ENCODE measurements at regions not wholly inside any gene's neighbourhood (a gene's known extent, or its start where the extent isn't known, plus 50 kb on each side); places are given as distances from the start of the nearest gene placed in this dataset.
"Not testable (repeated sequence)": the region's sequence is repeated elsewhere in the genome, so short reads cannot be mapped to it uniquely, and the experiment has no call there.

DNA sequence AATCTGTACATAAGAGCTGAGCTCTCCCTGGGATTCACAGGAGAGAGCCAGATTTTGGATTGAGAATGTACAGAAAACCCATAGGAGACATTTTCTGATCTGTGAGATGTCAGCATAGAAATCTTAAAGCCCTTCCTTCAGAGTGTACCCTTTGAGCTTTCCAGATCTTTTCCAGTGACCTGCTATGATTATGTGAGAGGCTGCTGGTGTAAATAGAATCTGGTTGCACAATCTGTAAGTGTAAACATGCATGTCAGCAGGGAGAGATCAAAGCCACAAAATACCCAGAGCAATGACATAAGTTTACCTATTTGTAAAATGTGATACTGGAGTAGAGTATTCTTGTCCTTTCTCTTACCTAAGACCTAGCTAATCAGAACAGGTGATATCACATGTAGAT is 471.9 kb downstream of the FOXD4L5 start:
- not testable (repeated sequence) for DNase-seq

GRCh38 chr9:64778667-64779066 is 506.3 kb downstream of the FOXD4L5 start:
- not testable (repeated sequence) for DNase-seq

- DNase-seq: not testable (repeated sequence)
Observed at GRCh38 chr9:64776269-64776668, 508.7 kb downstream of the FOXD4L5 start.

- peak; percentile 4 for DNase-seq
Observed at GRCh38 chr9:64774813-64775793, 509.9 kb downstream of the FOXD4L5 start.

- DNase-seq: not testable (repeated sequence)
Observed at GRCh38 chr9:64774004-64774812, 510.8 kb downstream of the FOXD4L5 start.

- DNase-seq: no peak
Observed at GRCh38 chr9:64773491-64773931, 511.5 kb downstream of the FOXD4L5 start.

- DNase-seq: not testable (repeated sequence)
Observed at GRCh38 chr9:64772751-64773331, 512.2 kb downstream of the FOXD4L5 start.

GRCh38 chr9:64772123-64772736 is 512.8 kb downstream of the FOXD4L5 start:
- not testable (repeated sequence) for DNase-seq
